Endothelial cell of umbilical vein (primary cell): ENCODE measurements at regions not wholly inside any gene's neighbourhood (a gene's known extent, or its start where the extent isn't known, plus 50 kb on each side); places are given as distances from the start of the nearest gene placed in this dataset.

Experiments used
- CTCF ChIP-seq, 2 donors: IDR thresholded peaks; 1 replicate in 1 of 2; 2 replicates in 1 of 2; pipeline ENCODE4 v1.5.1; 2011; ENCODE audit warnings: low read length in 2 of 2, mild to moderate bottlenecking in 2 of 2, moderate library complexity in 2 of 2, control low read depth in 1 of 2, inconsistent platforms in 1 of 2, low read depth in 1 of 2; ENCODE audit not compliant: insufficient read depth in 1 of 2; ENCODE audit errors: extremely low read depth in 1 of 2
- EZH2 ChIP-seq: IDR thresholded peaks from 2 replicates; pipeline ENCODE4 v1.6.1; 2012; ENCODE audit warnings: borderline replicate concordance, low read depth, mild to moderate bottlenecking, moderate library complexity, low read length, inconsistent platforms; ENCODE audit not compliant: severe bottlenecking
- JUN ChIP-seq: IDR thresholded peaks from 2 replicates; pipeline ENCODE4 v1.6.1; 2011; ENCODE audit warnings: borderline replicate concordance, low read depth; ENCODE audit not compliant: insufficient read length, insufficient read depth
- MAX ChIP-seq: IDR thresholded peaks from 2 replicates; pipeline ENCODE4 v1.6.1; 2011; ENCODE audit not compliant: insufficient read depth, insufficient read length
- POLR2A ChIP-seq: IDR thresholded peaks from 2 replicates; pipeline ENCODE4 v1.6.1; 2012; ENCODE audit warnings: low read depth, mild to moderate bottlenecking, control low read depth, low read length
- POLR2AphosphoS5 ChIP-seq: IDR thresholded peaks from 2 replicates; pipeline ENCODE4 v1.6.1; 2012; ENCODE audit warnings: low read depth, mild to moderate bottlenecking, control low read depth, low read length, moderate library complexity; ENCODE audit not compliant: insufficient read depth

- TF ChIP-seq MAX (no peak), POLR2AphosphoS5 (no peak), POLR2A (no peak), JUN (no peak), CTCF (IDR thresholded peaks at IDR 0.05; ENCODE audit: extremely low read depth in 1 of 2, insufficient read depth in 1 of 2, low read depth in 1 of 2, low read length in 2 of 2) (no peak), EZH2 (no peak)
These were observed 120.5 kb downstream of the TBC1D30 start for GRCh38 chr12:64944966-64945365.
